GM12878 (cell line): ENCODE measurements at regions not wholly inside any gene's neighbourhood (a gene's known extent, or its start where the extent isn't known, plus 50 kb on each side); places are given as distances from the start of the nearest gene placed in this dataset.

Experiments used
- ATAC-seq: fragments of 200-7000 bp; cut with Tn5 transposase; 3 replicates; pipeline ENCODE4 v1.9.1; 2020; ENCODE audit warnings: mild to moderate bottlenecking, moderate library complexity
- BruUV-seq: library from RNA; stranded (reverse); fragments of 400-500 nt; replicated peaks from 2 replicates; lab custom pipeline; 2021; lab: Mats Ljungman, UMichigan
- CTCF ChIA-PET: fragments of 300-600 bp; sonication (Branson Sonifier 250); formaldehyde crosslinking; extraction: SDS; loops from one replicate; lab custom pipeline; 2021; ENCODE audit warnings: inconsistent platforms; lab: Yijun Ruan, JAX
- POLR2A ChIA-PET: fragments of 350-600 bp; formaldehyde crosslinking; extraction: SDS; loops from one replicate; lab custom pipeline; 2021; ENCODE audit warnings: inconsistent platforms; lab: Charles Lee
- RAD21 ChIA-PET: fragments of 300-600 bp; sonication (Branson Sonifier 250); formaldehyde crosslinking; loops from one replicate; lab custom pipeline; 2023; ENCODE audit warnings: antibody characterized with exemption; ENCODE audit not compliant: unreplicated experiment; lab: Charles Lee
- SMC1A ChIA-PET: fragments of 300-600 bp; sonication (Branson Sonifier 250); formaldehyde crosslinking; loops from one replicate; lab custom pipeline; 2023; ENCODE audit not compliant: unreplicated experiment, uncharacterized antibody; lab: Charles Lee
- DNase-seq: peaks from one replicate; pipeline ENCODE4 v3.0.0-alpha.2; 2011; ENCODE audit warnings: low read depth, low spot score
- FAIRE-seq: peaks from 3 replicates; lab custom pipeline; 2011; peaks lifted over from hg19 to GRCh38; lab: Jason Lieb, UNC
- H2AFZ ChIP-seq: 2 replicates; pipeline ENCODE4 v1.6.0; 2011; ENCODE audit warnings: low read depth, low read length, control low read depth; ENCODE audit not compliant: control insufficient read depth
- H3K27ac ChIP-seq: 2 replicates; pipeline ENCODE4 v1.5.1; 2011; ENCODE audit warnings: control low read depth; ENCODE audit not compliant: control insufficient read depth, insufficient read depth
- H3K27me3 ChIP-seq, 2 experiments: replicated peaks in 1 of 2; 2 replicates each; pipeline versions ENCODE4 v1.6.0 to v1.6.1; 2011; ENCODE audit warnings: low read length in 1 of 2; ENCODE audit not compliant: control insufficient read depth in 2 of 2, insufficient read depth in 2 of 2
- H3K36me3 ChIP-seq, 2 experiments: 2 replicates each; pipeline ENCODE4 v1.5.1; 2011; ENCODE audit warnings: low read length in 1 of 2; ENCODE audit not compliant: control insufficient read depth in 2 of 2, insufficient read depth in 2 of 2
- H3K4me1 ChIP-seq: 2 replicates; pipeline ENCODE4 v1.6.1; 2011; ENCODE audit warnings: mild to moderate bottlenecking, low read length, moderate library complexity, mixed read lengths; ENCODE audit not compliant: control insufficient read depth, insufficient read depth
- H3K4me2 ChIP-seq: 2 replicates; pipeline ENCODE4 v1.6.0; 2011; ENCODE audit warnings: control low read depth; ENCODE audit not compliant: control insufficient read depth, insufficient read depth
- H3K4me3 ChIP-seq: fragments of 200-600 bp; sonication (generic); 2 replicates; pipeline ENCODE4 v1.5.1; 2016
- H3K79me2 ChIP-seq: 2 replicates; pipeline ENCODE4 v1.6.0; 2011; ENCODE audit warnings: low read length; ENCODE audit not compliant: control insufficient read depth, insufficient read depth
- H3K9ac ChIP-seq: 2 replicates; pipeline ENCODE4 v1.8.0; 2011; ENCODE audit warnings: low read length, control low read depth, mixed read lengths; ENCODE audit not compliant: control insufficient read depth, insufficient read depth
- H3K9me3 ChIP-seq: replicated peaks from 3 replicates; pipeline ENCODE4 v1.5.1; 2011; ENCODE audit warnings: mild to moderate bottlenecking, low read length; ENCODE audit not compliant: control insufficient read depth, insufficient read depth
- H4K20me1 ChIP-seq: 2 replicates; pipeline ENCODE4 v1.6.0; 2011; ENCODE audit not compliant: control insufficient read depth, insufficient read depth
- BCL11A ChIP-seq: IDR thresholded peaks from 2 replicates; pipeline ENCODE4 v1.6.1; 2011; ENCODE audit warnings: low read depth, low read length
- JUNB ChIP-seq: IDR thresholded peaks from 2 replicates; pipeline ENCODE4 v1.6.1; 2016; ENCODE audit warnings: antibody characterized with exemption, mild to moderate bottlenecking
- MXI1 ChIP-seq: fragments of 150-350 bp; IDR thresholded peaks from 2 replicates; pipeline ENCODE4 v1.6.1; 2011; ENCODE audit warnings: low read depth, mild to moderate bottlenecking, inconsistent platforms, low read length, improper control_type of control experiment
- PAX5 ChIP-seq: IDR thresholded peaks from 2 replicates; pipeline ENCODE4 v1.6.1; 2011; ENCODE audit warnings: low read depth, low read length, borderline replicate concordance
- RB1 ChIP-seq: fragments of 450-650 bp; formaldehyde crosslinking; IDR thresholded peaks from 2 replicates; pipeline ENCODE4 v1.6.1; 2017; ENCODE audit warnings: mild to moderate bottlenecking, borderline replicate concordance
- SIN3A ChIP-seq: IDR thresholded peaks from 2 replicates; pipeline ENCODE4 v1.6.1; 2012; ENCODE audit warnings: low read depth, low read length, improper control_type of control experiment
- STAT1 ChIP-seq: fragments of 450-650 bp; conservative IDR thresholded peaks from 2 replicates; pipeline ENCODE4 v1.6.1; 2014; ENCODE audit warnings: antibody characterized with exemption, mild to moderate bottlenecking
- SUPT20H ChIP-seq: IDR thresholded peaks from 2 replicates; pipeline ENCODE4 v1.6.1; 2011; ENCODE audit warnings: low read depth, mild to moderate bottlenecking, low read length, moderate library complexity, borderline replicate concordance; ENCODE audit not compliant: control insufficient read depth
- ZNF24 ChIP-seq: fragments of 450-650 bp; IDR thresholded peaks from 2 replicates; pipeline ENCODE4 v1.6.1; 2017; ENCODE audit warnings: antibody characterized with exemption, mild to moderate bottlenecking
- WGBS: methylation state at CpG from one replicate; pipeline ENCODE4 v1.1.6; 2016; ENCODE audit warnings: low lambda C conversion rate; ENCODE audit not compliant: insufficient replicate concordance, insufficient coverage; ENCODE audit errors: missing lambda C conversion rate; 5-methylcytosine and 5-hydroxymethylcytosine counted together
- in situ Hi-C: fragments of 300-500 bp; cut with MboI; formaldehyde crosslinking; loops from 9 replicates; pipeline ENCODE4 v1.14.3; 2018; ENCODE audit warnings: mixed read lengths
- intact Hi-C: fragments of 100-400 bp; cut with micrococcal nuclease; formaldehyde crosslinking; loops from one replicate; pipeline ENCODE4 v1.14.2; 2022; ENCODE audit not compliant: unreplicated experiment
- TF ChIP-seq, protein P1 (sequence below): IDR thresholded peaks from 2 replicates; pipeline ENCODE4 v1.6.1; 2011; ENCODE audit warnings: mild to moderate bottlenecking, low read depth, low read length, moderate library complexity; ENCODE audit not compliant: insufficient replicate concordance
- TF ChIP-seq, protein P2 (sequence below): fragments of 450-650 bp; IDR thresholded peaks from 2 replicates; pipeline ENCODE4 v1.6.1; 2017; ENCODE audit warnings: mild to moderate bottlenecking, low read depth, inconsistent platforms; ENCODE audit not compliant: poor library complexity, severe bottlenecking
- TF ChIP-seq, protein P3 (sequence below): IDR thresholded peaks from 2 replicates; pipeline ENCODE4 v1.6.1; 2012; ENCODE audit warnings: improper control_type of control experiment, low read depth, low read length; ENCODE audit not compliant: insufficient replicate concordance
- TF ChIP-seq, protein P4 (sequence below): IDR thresholded peaks from 2 replicates; pipeline ENCODE4 v1.6.1; 2012; ENCODE audit warnings: low read depth, low read length, improper control_type of control experiment

DNA sequence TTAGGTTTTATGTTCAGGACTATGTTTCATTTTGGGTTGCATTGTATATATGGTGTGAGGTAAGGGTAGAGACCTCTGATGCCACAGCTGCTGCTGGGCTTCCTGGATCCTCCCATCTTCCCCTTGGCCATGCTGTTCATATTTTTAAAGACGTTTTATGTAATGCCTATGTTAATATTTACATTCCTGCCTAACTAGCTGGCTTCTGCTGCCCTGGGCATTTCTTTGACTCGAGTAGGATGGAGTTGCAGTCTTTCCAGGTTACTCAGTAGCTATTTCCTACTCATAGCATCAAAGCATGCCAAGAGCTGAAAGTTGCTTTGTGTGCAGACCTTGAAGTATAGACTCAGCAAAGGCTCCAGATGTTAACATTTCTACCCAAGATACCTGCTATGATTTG lies 220.5 kb upstream of the CADM1 start:
- POLR2A ChIA-PET: no interaction called here
- H3K4me1 ChIP-seq: no peaks in the 10 kb centered on the region
- H3K4me3 ChIP-seq: no peak overlapping the region
- no peak overlapping the region for H3K27ac ChIP-seq
- 0 out of 4 replicates have a peak, but pooled peaks cover 0 to 1% of the 10 kb centered on the region in 2 experiments for H3K27me3 ChIP-seq
- H3K4me2 ChIP-seq: no peak overlapping the region
- CTCF ChIA-PET: no interaction called here
- RAD21 ChIA-PET: no interaction called here
- in situ Hi-C loops (no loop called here), intact Hi-C loops (no loop called here)
- H3K79me2 ChIP-seq: no peaks in the 10 kb centered on the region
- no peaks in the 10 kb centered on the region for H3K36me3 ChIP-seq
- no peaks in the 10 kb centered on the region for H4K20me1 ChIP-seq
- H3K9ac ChIP-seq: no peak overlapping the region
- no peaks in the 10 kb centered on the region for H3K9me3 ChIP-seq
- FAIRE-seq (no peak), ATAC-seq (no peak), DNase-seq (no peak)
- 0% methylated on average over 2 of the region's 2 CpGs for WGBS
- H2AFZ ChIP-seq: no peak overlapping the region
- SMC1A ChIA-PET: interaction anchor here (1.1 kb wide), 1 partner anchor 34 kb away, joined by 3 read pairs; no protein-coding TSS in a partner anchor
- BruUV-seq: no TSS peak
- TF ChIP-seq, protein P1, sequence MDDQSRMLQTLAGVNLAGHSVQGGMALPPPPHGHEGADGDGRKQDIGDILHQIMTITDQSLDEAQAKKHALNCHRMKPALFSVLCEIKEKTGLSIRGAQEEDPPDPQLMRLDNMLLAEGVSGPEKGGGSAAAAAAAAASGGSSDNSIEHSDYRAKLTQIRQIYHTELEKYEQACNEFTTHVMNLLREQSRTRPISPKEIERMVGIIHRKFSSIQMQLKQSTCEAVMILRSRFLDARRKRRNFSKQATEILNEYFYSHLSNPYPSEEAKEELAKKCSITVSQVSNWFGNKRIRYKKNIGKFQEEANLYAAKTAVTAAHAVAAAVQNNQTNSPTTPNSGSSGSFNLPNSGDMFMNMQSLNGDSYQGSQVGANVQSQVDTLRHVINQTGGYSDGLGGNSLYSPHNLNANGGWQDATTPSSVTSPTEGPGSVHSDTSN: no peak
- TF ChIP-seq, protein P2, sequence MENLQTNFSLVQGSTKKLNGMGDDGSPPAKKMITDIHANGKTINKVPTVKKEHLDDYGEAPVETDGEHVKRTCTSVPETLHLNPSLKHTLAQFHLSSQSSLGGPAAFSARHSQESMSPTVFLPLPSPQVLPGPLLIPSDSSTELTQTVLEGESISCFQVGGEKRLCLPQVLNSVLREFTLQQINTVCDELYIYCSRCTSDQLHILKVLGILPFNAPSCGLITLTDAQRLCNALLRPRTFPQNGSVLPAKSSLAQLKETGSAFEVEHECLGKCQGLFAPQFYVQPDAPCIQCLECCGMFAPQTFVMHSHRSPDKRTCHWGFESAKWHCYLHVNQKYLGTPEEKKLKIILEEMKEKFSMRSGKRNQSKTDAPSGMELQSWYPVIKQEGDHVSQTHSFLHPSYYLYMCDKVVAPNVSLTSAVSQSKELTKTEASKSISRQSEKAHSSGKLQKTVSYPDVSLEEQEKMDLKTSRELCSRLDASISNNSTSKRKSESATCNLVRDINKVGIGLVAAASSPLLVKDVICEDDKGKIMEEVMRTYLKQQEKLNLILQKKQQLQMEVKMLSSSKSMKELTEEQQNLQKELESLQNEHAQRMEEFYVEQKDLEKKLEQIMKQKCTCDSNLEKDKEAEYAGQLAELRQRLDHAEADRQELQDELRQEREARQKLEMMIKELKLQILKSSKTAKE: no peak
- TF ChIP-seq JUNB (no peak), SIN3A (no peak), SUPT20H (no peak), PAX5 (no peak), STAT1 (no peak), ZNF24 (no peak), MXI1 (no peak), BCL11A (no peak), RB1 (no peak)
- TF ChIP-seq, protein P3, sequence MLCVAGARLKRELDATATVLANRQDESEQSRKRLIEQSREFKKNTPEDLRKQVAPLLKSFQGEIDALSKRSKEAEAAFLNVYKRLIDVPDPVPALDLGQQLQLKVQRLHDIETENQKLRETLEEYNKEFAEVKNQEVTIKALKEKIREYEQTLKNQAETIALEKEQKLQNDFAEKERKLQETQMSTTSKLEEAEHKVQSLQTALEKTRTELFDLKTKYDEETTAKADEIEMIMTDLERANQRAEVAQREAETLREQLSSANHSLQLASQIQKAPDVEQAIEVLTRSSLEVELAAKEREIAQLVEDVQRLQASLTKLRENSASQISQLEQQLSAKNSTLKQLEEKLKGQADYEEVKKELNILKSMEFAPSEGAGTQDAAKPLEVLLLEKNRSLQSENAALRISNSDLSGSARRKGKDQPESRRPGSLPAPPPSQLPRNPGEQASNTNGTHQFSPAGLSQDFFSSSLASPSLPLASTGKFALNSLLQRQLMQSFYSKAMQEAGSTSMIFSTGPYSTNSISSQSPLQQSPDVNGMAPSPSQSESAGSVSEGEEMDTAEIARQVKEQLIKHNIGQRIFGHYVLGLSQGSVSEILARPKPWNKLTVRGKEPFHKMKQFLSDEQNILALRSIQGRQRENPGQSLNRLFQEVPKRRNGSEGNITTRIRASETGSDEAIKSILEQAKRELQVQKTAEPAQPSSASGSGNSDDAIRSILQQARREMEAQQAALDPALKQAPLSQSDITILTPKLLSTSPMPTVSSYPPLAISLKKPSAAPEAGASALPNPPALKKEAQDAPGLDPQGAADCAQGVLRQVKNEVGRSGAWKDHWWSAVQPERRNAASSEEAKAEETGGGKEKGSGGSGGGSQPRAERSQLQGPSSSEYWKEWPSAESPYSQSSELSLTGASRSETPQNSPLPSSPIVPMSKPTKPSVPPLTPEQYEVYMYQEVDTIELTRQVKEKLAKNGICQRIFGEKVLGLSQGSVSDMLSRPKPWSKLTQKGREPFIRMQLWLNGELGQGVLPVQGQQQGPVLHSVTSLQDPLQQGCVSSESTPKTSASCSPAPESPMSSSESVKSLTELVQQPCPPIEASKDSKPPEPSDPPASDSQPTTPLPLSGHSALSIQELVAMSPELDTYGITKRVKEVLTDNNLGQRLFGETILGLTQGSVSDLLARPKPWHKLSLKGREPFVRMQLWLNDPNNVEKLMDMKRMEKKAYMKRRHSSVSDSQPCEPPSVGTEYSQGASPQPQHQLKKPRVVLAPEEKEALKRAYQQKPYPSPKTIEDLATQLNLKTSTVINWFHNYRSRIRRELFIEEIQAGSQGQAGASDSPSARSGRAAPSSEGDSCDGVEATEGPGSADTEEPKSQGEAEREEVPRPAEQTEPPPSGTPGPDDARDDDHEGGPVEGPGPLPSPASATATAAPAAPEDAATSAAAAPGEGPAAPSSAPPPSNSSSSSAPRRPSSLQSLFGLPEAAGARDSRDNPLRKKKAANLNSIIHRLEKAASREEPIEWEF: no peak
- TF ChIP-seq, protein P4, sequence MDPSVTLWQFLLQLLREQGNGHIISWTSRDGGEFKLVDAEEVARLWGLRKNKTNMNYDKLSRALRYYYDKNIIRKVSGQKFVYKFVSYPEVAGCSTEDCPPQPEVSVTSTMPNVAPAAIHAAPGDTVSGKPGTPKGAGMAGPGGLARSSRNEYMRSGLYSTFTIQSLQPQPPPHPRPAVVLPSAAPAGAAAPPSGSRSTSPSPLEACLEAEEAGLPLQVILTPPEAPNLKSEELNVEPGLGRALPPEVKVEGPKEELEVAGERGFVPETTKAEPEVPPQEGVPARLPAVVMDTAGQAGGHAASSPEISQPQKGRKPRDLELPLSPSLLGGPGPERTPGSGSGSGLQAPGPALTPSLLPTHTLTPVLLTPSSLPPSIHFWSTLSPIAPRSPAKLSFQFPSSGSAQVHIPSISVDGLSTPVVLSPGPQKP: no peak
